ENCODE measurements at regions not wholly inside any gene's neighbourhood (a gene's known extent, or its start where the extent isn't known, plus 50 kb on each side); places are given as distances from the start of the nearest gene placed in this dataset.

GRCh38 chr14:49527221-49527620 lies 59.0 kb downstream of the RPS29 start:
- DNase-seq (ENCODE audit: low read depth) = no peak

DNA sequence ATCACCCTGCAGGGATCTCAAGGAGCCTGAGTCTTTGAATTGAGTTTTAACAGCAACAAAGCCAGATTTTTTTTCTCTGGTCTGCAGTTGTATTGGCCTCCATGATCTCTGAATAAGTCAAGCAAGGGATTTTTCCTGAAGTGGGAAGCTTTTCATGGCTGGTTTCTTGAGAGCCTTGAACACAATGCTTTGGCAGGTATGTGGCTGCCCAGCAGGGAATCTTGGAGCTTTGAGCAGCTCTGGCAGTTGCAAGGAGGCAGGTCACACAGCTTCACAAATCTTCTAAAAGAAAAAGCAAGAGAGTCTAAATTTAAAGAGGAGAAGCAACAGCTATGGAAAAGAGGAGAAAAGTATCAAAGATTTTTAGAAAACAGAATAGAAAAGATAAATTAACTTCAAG lies 60.1 kb downstream of the RPS29 start:
- no peak for DNase-seq (ENCODE audit: low read depth)

DNA sequence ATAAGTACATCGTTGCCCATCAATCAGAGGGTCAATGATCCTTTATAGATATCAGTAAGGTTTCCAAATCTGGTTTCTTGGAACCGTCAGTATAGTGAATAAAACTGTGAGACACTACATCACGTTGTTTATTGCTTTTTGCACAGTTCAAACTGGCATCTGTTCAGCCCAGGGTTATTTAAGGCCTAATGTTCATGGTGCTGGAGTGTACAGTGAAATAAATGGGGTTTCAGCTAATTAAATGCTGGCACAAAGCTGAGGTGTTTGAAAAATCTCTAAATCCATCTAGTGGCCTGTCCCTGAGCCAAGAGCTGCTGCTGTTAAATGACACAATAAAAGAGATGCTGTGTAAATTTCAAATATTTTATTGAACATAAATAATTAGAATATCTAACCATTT lies 69.9 kb downstream of the RPS29 start:
- DNase-seq (ENCODE audit: low read depth) = no peak

- DNase-seq (ENCODE audit: low read depth) = no peak
Observed at GRCh38 chr14:49512571-49512970, 73.6 kb downstream of the RPS29 start.

DNA sequence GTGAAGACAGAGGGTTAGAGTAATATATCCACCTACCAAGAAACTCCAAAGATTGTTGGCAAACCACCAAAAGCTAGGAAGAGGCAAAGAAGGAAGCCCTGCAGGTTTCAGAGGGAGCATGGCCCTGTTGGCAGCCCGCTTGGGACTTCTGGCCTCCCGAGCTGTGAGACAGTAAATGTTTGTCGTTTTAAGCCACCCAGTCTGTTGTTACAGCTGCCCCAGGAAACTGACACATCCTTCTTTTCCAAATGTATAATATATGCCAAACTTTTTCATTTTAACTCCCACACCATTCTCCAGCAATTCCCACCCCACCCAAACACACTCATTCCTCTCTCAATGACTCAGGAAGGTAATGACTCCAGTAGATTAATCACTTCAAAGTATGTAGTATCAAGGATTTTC lies 74.0 kb downstream of the RPS29 start:
- peak; percentile 57 for DNase-seq (ENCODE audit: low read depth)

DNA sequence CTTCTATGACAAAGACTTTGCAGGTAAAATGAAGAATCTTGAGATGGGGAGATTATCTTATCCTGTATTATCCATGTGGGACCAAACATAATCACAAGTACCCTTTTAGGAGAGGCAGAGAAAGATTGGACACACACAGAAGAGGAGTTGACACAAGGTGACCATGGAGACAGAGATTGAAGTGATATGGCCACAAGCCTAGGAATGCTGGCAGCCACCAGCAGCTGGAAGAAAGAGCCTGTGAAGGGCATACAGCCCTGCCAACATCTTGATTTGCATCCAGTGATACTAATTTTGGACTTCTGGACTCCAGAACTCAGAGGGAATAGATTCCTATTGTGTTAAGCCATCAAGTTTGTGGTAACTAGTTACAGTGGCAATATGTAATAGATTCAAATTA lies 78.1 kb downstream of the RPS29 start:
- DNase-seq (ENCODE audit: low read depth) = peak; percentile 3

GRCh38 chr14:49506650-49507049 lies 79.5 kb downstream of the RPS29 start:
- no peak for DNase-seq (ENCODE audit: low read depth)

- DNase-seq (ENCODE audit: low read depth) = no peak
Observed at GRCh38 chr14:49505041-49505766, 81.0 kb downstream of the RPS29 start.

- peak; percentile 60 for DNase-seq (ENCODE audit: low read depth)
Observed at GRCh38 chr14:49497725-49498348, 88.3 kb downstream of the RPS29 start.

- no peak for DNase-seq (ENCODE audit: low read depth)
Observed at GRCh38 chr14:49497267-49497666, 88.9 kb downstream of the RPS29 start.

- DNase-seq (ENCODE audit: low read depth) = no peak
Observed at GRCh38 chr14:49494836-49495235, 91.3 kb downstream of the RPS29 start.

DNA sequence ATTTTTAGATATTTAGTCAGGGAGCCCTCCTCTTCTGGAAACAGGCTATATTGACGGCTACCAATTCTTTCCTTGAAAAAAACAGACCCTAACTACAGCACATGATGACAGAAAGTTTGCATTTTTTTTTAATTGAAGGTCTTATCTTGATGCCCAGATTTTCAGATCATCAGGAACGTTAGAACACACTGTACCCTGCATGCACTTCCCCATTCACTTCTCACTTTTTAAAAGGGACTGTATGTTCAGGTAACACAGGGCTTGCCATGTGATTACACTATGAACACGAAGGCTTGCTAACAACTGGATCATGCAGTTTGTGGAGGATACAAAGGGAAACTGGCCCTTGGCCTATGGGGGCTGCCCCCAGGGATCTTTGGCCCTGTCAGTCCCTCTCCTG lies 92.6 kb downstream of the RPS29 start:
- no peak for DNase-seq (ENCODE audit: low read depth)

GRCh38 chr14:49492151-49492550 lies 94.0 kb downstream of the RPS29 start:
- DNase-seq (ENCODE audit: low read depth) = no peak

DNA sequence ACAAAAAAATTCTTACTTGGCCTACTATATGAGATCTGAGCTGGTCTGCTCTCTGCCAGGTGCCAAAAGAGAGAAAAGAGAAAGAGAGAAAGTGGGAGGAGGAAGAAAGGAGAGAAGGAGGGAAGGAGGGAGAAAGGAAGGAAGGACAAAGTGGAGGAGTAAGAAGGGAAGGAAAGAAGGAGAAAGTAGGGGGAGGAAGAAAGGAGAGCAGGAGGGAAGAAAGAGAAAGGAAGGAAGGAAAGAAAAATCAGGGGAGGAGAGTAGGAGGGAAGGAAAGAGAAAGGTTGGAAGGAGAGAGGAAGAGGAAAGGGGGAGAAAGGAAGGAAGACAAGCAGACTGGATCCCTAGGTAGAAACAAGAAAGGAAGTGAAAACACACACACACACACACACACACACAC lies 96.8 kb downstream of the RPS29 start:
- no peak for DNase-seq (ENCODE audit: low read depth)

- DNase-seq (ENCODE audit: low read depth) = no peak
Observed at GRCh38 chr14:49487238-49487637, 98.9 kb downstream of the RPS29 start.

GRCh38 chr14:49485290-49485689 lies 100.9 kb downstream of the RPS29 start:
- DNase-seq (ENCODE audit: low read depth) = no peak

GRCh38 chr14:49484180-49484579 lies 102.0 kb downstream of the RPS29 start:
- DNase-seq (ENCODE audit: low read depth) = no peak

- DNase-seq (ENCODE audit: low read depth) = no peak
Observed at GRCh38 chr14:49483268-49483667, 102.9 kb downstream of the RPS29 start.

DNA sequence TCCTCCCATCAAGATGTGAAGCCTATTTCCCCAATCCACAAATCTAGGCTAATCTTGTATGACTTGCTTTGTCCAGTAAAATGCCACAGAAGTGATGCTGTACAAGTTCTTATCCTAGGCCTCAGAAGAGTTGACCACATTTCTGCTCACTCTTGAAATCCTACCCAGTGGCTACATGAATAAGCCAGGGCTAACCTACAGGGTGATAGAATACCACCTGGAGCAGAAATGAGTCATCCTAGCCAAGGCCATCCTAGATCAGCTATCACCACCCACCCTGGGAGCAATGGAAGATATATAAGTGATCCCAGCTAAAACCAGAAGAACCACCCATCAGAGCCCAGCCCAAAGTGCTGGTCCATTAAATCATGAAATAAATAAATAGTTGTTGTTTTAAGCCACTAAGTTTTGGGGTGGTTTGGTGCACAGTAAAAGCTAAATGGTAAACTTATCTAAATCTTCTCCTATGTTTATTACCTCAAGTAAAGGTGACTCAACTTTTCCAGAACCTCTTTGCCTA lies 105.1 kb downstream of the RPS29 start:
- DNase-seq (ENCODE audit: low read depth) = no peak

GRCh38 chr14:49480053-49480760 lies 106.0 kb downstream of the RPS29 start:
- DNase-seq (ENCODE audit: low read depth) = no peak

DNA sequence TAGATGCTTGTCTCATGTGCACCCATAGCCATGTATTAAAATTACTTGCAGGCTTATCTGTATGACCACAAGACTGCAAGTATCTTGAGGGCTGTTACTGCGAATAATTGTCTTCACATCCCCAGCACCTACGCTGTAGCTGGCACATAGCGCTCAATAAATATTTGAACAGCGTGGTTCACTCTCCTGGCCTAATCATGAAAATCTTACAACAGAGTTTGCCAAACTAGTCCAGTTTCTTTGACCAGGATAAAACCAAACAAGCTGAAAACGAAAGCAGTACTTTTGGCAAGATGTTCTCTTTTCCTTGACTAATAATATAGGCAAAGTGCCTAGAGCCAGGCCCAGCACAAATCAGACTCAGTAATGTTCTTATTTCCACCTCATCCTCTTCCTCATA lies 106.7 kb downstream of the RPS29 start:
- DNase-seq (ENCODE audit: low read depth) = no peak

DNA sequence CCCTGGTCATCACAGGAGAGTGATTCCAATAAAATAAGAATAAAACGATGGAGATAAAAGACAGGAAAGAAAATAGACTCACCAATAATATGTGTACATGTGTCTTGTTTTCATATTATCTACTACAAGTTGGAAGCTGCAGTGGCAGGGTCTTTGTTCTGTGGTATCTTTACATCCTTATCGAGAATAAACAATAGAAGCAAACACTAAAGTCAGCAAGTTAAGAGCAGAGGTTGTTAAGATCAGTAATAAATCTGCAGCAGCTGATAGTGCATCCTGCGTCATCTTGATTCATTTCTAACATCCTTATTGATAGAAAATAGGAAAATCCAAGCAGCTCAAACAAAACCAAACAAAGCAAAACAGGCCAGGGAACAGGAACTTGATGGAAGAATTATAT lies 107.4 kb downstream of the RPS29 start:
- DNase-seq (ENCODE audit: low read depth) = no peak

DNA sequence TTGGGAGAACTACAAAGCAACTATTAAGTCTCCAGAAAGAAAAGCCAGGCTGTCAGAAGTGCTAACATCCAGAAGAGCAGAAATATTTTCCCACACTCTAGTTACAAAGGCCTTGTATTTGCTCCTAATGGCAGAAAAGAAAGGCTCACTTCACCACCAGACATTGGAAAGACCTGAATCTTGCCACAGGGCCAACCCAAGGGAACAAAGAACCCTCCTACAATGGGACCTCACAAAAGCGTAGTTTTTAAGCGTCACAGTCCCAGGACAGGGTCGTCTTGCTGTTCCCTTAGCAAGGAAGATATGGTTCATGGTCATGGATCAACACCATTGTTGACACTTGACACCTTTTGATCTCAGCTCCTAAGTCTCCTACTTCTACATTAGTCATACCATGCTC lies 119.1 kb downstream of the RPS29 start:
- no peak for DNase-seq (ENCODE audit: low read depth)

Data from RPMI7951 (cell line).